OCI-LY1 (cell line): ENCODE measurements at regions not wholly inside any gene's neighbourhood (a gene's known extent, or its start where the extent isn't known, plus 50 kb on each side); places are given as distances from the start of the nearest gene placed in this dataset.

Source experiments
- EZH2 ChIP-seq: fragments of 200-600 bp; sonication (generic), shearing (Covaris generic); IDR thresholded peaks from 2 replicates; pipeline ENCODE4 v1.8.0; 2017; ENCODE audit warnings: borderline replicate concordance, mixed run types, mild to moderate bottlenecking, antibody characterized with exemption, low read length, moderate library complexity, mixed read lengths
- TF ChIP-seq, protein P1 (sequence below): fragments of 200-600 bp; sonication (generic), shearing (Covaris generic); IDR thresholded peaks from 2 replicates; pipeline ENCODE4 v1.5.1; 2017; ENCODE audit warnings: mild to moderate bottlenecking, antibody characterized with exemption, low read length, moderate library complexity, mixed read lengths

DNA sequence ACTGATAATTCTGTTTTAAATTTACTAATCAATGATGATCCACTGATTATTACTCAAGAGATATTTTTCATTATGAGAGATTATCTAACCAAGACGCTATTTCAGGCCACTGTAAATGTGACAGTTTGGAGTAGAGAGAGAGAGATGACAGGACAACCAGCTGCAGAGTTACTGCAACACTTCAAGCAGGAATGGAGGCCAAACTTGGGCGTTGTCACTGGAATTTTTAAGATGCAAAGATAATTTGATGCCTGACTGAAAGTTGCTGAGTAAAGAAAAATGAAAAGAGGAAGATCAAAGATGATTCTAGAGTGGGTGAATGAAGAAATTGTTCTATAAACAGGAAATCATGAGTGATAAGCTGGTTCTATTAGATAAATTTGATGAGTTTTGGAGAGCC lies 1302.1 kb upstream of the TMEFF2 start:
- TF ChIP-seq, protein P1, sequence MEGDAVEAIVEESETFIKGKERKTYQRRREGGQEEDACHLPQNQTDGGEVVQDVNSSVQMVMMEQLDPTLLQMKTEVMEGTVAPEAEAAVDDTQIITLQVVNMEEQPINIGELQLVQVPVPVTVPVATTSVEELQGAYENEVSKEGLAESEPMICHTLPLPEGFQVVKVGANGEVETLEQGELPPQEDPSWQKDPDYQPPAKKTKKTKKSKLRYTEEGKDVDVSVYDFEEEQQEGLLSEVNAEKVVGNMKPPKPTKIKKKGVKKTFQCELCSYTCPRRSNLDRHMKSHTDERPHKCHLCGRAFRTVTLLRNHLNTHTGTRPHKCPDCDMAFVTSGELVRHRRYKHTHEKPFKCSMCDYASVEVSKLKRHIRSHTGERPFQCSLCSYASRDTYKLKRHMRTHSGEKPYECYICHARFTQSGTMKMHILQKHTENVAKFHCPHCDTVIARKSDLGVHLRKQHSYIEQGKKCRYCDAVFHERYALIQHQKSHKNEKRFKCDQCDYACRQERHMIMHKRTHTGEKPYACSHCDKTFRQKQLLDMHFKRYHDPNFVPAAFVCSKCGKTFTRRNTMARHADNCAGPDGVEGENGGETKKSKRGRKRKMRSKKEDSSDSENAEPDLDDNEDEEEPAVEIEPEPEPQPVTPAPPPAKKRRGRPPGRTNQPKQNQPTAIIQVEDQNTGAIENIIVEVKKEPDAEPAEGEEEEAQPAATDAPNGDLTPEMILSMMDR: no peak
- TF ChIP-seq EZH2: no peak
